CD8-positive, alpha-beta memory T cell (primary cell): ENCODE measurements at regions not wholly inside any gene's neighbourhood (a gene's known extent, or its start where the extent isn't known, plus 50 kb on each side); places are given as distances from the start of the nearest gene placed in this dataset.
A peak's percentile ranks its signal among the peaks of the same experiment; 100 is the strongest.

Experiments used
- CTCF ChIA-PET: fragments of 350-600 bp; sonication (Branson Sonifier 250); formaldehyde crosslinking; loops from one replicate; lab custom pipeline; 2021; ENCODE audit warnings: antibody characterized with exemption; lab: Charles Lee
- POLR2A ChIA-PET: fragments of 350-600 bp; sonication (Branson Sonifier 250); formaldehyde crosslinking; loops from one replicate; lab custom pipeline; 2021; ENCODE audit warnings: antibody characterized with exemption; lab: Charles Lee
- DNase-seq, 5 donors: peaks; one replicate each; pipeline versions ENCODE4 v3.0.0 to v3.0.0-alpha.2; 2020 to 2022; ENCODE audit warnings: mixed read lengths in 1 of 5
- H3K27ac ChIP-seq: one replicate; pipeline ENCODE4 v1.7.0; 2013; ENCODE audit warnings: low read depth, mild to moderate bottlenecking, low read length, moderate library complexity
- H3K27me3 ChIP-seq: 2 replicates; pipeline ENCODE4 v1.7.0; 2013; ENCODE audit warnings: low read length, mild to moderate bottlenecking; ENCODE audit not compliant: insufficient read depth, poor library complexity, severe bottlenecking
- H3K36me3 ChIP-seq: 2 replicates; pipeline ENCODE4 v1.7.0; 2013; ENCODE audit warnings: mild to moderate bottlenecking, low read length, moderate library complexity; ENCODE audit not compliant: insufficient read depth
- H3K4me1 ChIP-seq: 2 replicates; pipeline ENCODE4 v1.7.0; 2013; ENCODE audit warnings: mild to moderate bottlenecking, low read length, moderate library complexity; ENCODE audit not compliant: insufficient read depth
- H3K4me3 ChIP-seq: 2 replicates; pipeline ENCODE4 v1.7.0; 2013; ENCODE audit warnings: mild to moderate bottlenecking, low read length
- H3K9me3 ChIP-seq: 2 replicates; pipeline ENCODE4 v1.7.0; 2013; ENCODE audit warnings: mild to moderate bottlenecking, low read length
- H3K27ac Mint-ChIP-seq, 8 donors: one replicate each; pipeline ENCODE4 v1.8.0; 2020 to 2021; ENCODE audit warnings: mixed read lengths in 8 of 8, mild to moderate bottlenecking in 6 of 8, inconsistent platforms in 3 of 8, moderate library complexity in 3 of 8
- H3K27me3 Mint-ChIP-seq, 2 donors: one replicate each; pipeline ENCODE4 v1.8.0; 2020 to 2021; ENCODE audit warnings: mixed read lengths in 2 of 2, mild to moderate bottlenecking in 1 of 2, moderate library complexity in 1 of 2
- H3K36me3 Mint-ChIP-seq, 3 donors: one replicate each; pipeline ENCODE4 v1.8.0; 2020 to 2021; ENCODE audit warnings: mixed read lengths in 3 of 3, inconsistent platforms in 1 of 3, mild to moderate bottlenecking in 1 of 3
- H3K4me1 Mint-ChIP-seq, 3 donors: one replicate each; pipeline ENCODE4 v1.8.0; 2020 to 2021; ENCODE audit warnings: mixed read lengths in 3 of 3, inconsistent platforms in 1 of 3, mild to moderate bottlenecking in 1 of 3
- H3K4me3 Mint-ChIP-seq, 7 donors: one replicate each; pipeline ENCODE4 v1.8.0; 2020 to 2021; ENCODE audit warnings: mixed read lengths in 7 of 7, mild to moderate bottlenecking in 6 of 7, moderate library complexity in 4 of 7, inconsistent platforms in 2 of 7
- H3K9me3 Mint-ChIP-seq, 5 donors: one replicate each; pipeline ENCODE4 v1.8.0; 2020 to 2022; ENCODE audit warnings: mixed read lengths in 5 of 5, mild to moderate bottlenecking in 3 of 5, moderate library complexity in 2 of 5, inconsistent platforms in 1 of 5

DNA sequence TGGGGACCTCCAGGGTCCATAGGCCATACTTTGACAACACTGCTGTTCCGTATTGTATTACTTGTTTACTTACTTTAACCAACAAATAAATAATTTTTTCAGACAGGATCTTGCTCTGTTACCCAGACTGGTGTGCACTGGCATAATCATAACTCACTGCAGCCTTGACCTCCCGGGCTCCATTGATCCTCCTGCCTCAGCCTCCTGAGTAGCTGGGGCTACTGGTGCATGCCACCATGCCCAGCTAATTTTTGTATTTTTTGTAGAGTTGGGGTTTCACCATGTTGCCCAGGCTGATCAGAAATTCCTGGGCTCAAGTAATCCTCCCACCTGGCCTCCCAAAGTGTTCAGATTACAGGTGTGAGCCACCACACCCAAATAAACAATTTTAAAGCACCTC, 64.9 kb upstream of the C15orf39 start:
- Mint-ChIP-seq H3K9me3 (peaks cover 0 to 11% (median 9%) of the 10 kb centered on the region in 5 donors), H3K36me3 (peaks cover 0 to 4% (median 1%) of the 10 kb centered on the region in 3 donors), H3K4me1 (no peaks in the 10 kb centered on the region), H3K27ac (no peak overlapping the region), H3K4me3 (no peak overlapping the region), H3K27me3 (peaks cover 3 to 6% of the 10 kb centered on the region in 2 donors)
- POLR2A ChIA-PET, result no interaction called here
- Histone ChIP-seq H3K4me1 (no peaks in the 10 kb centered on the region), H3K27ac (no peak overlapping the region), H3K9me3 (no peaks in the 10 kb centered on the region), H3K27me3 (no peaks in the 10 kb centered on the region), H3K4me3 (no peak overlapping the region), H3K36me3 (no peaks in the 10 kb centered on the region)
- no peak for DNase-seq
- CTCF ChIA-PET, result no interaction called here

DNA sequence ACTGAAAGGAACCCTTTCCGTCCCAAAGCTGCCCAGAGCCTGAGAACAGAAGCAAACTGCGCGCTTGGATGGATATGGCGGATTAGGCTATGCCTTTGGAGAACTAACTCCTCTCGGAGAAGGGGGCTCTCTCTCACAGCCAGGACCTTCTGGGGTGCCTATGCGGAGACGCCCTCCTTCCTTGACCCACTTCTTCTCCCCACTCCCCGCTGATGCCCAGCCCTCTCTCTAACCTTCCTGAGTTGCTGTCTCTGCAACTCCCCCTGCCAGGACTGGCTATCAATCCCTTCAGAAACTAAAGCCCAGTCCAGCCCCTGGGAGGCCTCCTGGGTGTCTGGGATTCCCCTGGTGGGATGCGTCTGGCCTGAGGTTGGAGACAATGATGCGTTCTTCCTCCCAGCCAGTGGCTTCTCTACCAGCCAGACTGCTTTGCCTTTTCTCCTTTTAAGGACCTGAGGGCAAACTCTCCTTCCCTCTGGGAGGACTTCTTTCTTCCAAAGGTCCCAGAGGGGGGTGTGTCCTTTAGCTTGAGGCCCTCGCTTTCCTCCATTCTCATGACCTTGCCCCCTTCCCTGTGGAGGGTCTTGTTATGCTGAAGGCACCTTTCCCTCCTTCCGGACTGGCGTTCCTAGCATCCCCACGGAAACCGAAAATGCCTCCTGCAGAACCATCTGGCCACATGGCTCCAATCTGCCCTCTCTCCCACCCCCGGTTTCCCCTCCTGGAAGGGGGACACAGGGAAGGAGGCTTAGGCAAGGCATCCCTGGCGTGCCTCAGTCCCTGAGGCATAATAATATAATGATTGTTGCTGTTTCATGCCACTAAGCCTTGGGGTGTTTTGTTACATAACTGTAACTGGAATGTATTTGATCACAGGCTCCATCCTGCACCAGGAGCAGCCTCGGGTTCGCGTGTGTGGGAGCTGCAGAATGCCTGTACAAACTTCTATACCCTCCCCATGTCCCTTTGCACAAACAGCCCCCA, 63.4 kb upstream of the C15orf39 start:
- H3K4me1 Mint-ChIP-seq, result no peaks in the 10 kb centered on the region
- no peaks in the 10 kb centered on the region for H3K36me3 ChIP-seq
- H3K9me3 Mint-ChIP-seq, result peaks cover 4 to 25% (median 22%) of the 10 kb centered on the region in 5 donors
- no peak overlapping the region for H3K27ac ChIP-seq
- peaks cover 11% of the 10 kb centered on the region for H3K9me3 ChIP-seq
- ChIA-PET CTCF (no interaction called here), POLR2A (no interaction called here)
- no peak for DNase-seq
- H3K4me1 ChIP-seq, result no peaks in the 10 kb centered on the region
- no peaks in the 10 kb centered on the region for H3K27me3 ChIP-seq
- peak overlapping the region in 1 of 8 donors; percentile 19 for H3K27ac Mint-ChIP-seq
- no peak overlapping the region for H3K4me3 ChIP-seq
- H3K4me3 Mint-ChIP-seq, result no peak overlapping the region
- peaks cover 3 to 6% of the 10 kb centered on the region in 2 donors for H3K27me3 Mint-ChIP-seq
- H3K36me3 Mint-ChIP-seq, result peaks cover 3 to 17% (median 4%) of the 10 kb centered on the region in 3 donors

DNA sequence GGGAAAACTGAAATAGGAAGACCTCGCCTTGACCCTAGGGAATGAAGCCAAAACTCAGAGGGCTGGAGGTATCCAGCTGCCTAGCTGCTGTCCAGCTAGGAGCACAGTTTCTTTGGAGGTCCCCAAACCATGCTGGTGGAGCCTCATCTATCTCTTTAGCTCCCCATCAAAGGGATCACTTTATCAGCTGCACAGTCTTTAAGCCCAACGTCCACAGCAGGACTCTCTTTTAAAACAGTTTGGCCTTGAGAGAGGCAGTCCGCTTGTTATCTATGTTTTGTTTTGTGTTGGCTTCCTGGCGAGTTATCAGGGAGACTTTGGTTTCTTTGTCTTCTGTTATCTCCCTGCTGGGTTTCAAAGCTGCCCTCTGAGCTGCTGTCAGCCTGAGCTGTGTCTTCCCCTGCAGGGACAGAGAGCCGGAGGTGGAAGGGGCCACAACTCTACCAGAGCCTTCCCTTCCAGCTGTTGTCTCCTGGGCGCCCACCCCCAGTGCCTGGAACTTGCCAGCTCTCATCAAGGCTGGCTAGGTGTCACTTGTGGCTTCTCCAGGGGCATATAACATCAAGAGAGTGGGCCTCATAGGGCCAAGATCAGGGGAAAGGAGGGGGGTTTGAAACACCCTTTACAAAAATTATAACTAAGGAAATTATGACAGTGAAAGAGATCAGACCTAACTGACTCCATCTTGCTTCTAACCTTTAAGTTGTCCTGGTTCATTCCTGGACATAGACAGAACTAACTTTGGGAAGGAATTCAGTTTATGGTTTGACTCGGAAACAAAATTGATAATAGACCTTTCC, 61.4 kb upstream of the C15orf39 start:
- peaks cover 3 to 21% (median 4%) of the 10 kb centered on the region in 3 donors for H3K36me3 Mint-ChIP-seq
- Histone ChIP-seq H3K4me1 (no peaks in the 10 kb centered on the region), H3K9me3 (peaks cover 21% of the 10 kb centered on the region), H3K27me3 (no peaks in the 10 kb centered on the region), H3K36me3 (no peaks in the 10 kb centered on the region), H3K4me3 (no peak overlapping the region), H3K27ac (peak overlapping the region; percentile 12)
- CTCF ChIA-PET, result no interaction called here
- H3K27me3 Mint-ChIP-seq, result peaks cover 2 to 6% of the 10 kb centered on the region in 2 donors
- H3K9me3 Mint-ChIP-seq, result peaks cover 4 to 38% (median 37%) of the 10 kb centered on the region in 5 donors
- H3K4me3 Mint-ChIP-seq, result peak overlapping the region in 1 of 7 donors; percentile 18
- DNase-seq, result no peak
- H3K4me1 Mint-ChIP-seq, result no peaks in the 10 kb centered on the region
- no peak overlapping the region for H3K27ac Mint-ChIP-seq
- POLR2A ChIA-PET, result no interaction called here

DNA sequence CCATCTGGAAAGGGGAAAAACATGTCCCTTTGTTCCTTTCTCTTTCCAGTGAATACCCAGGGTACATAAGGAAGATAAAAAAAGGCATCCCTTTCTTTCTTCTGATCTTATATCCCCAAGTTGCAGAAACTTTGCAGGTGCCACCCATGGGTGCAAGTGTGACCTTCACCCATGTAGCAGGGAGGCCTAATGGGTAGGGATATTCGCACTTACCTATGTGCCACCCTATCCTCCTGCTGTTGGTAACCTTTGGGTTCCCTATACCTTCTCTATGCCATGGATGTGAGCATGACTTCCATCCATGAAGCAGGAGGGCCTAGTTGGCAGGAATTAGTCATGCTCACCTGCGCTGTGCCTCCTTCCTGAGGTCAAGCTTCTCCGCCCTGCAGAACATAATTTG, 59.2 kb upstream of the C15orf39 start:
- no peaks in the 10 kb centered on the region for H3K36me3 ChIP-seq
- Mint-ChIP-seq H3K4me1 (no peaks in the 10 kb centered on the region), H3K4me3 (no peak overlapping the region), H3K27ac (no peak overlapping the region), H3K36me3 (peaks cover 3 to 21% (median 3%) of the 10 kb centered on the region in 3 donors), H3K27me3 (peaks cover 2 to 6% of the 10 kb centered on the region in 2 donors), H3K9me3 (peaks cover 4 to 44% (median 37%) of the 10 kb centered on the region in 5 donors)
- CTCF ChIA-PET, result no interaction called here
- peaks cover 21% of the 10 kb centered on the region for H3K9me3 ChIP-seq
- POLR2A ChIA-PET, result no interaction called here
- no peak for DNase-seq
- no peaks in the 10 kb centered on the region for H3K4me1 ChIP-seq
- H3K4me3 ChIP-seq, result no peak overlapping the region
- H3K27ac ChIP-seq, result no peak overlapping the region
- no peaks in the 10 kb centered on the region for H3K27me3 ChIP-seq

DNA sequence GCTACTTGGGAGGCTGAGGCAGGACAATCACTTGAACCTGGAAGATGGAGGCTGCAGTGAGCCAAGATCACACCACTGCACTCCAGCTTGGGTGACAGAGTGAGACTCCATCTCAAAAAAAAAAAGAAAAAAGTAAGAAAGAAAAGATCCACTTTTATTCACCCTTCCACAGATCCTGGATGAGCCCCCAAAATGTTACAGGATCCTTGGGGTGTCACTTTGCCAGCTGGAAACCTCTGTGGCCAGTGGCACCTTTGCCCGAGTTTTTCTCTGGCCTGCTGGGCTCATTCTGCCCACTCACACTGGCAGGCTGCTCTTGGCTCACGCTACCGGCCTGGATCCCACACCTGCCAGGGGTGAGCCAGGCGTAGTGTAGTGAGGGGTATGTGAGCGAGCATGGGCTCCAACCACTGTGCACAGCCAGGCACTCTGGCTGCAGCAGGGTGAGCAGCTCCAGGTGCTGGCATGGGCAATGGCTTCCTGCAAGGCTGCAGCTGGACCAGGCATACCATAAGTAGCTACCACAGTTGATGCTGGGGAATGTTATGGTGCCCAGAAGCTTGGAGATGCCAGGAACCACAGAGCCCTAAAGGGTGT, 57.8 kb upstream of the C15orf39 start:
- H3K27me3 ChIP-seq, result no peaks in the 10 kb centered on the region
- no peak overlapping the region for H3K27ac Mint-ChIP-seq
- no peaks in the 10 kb centered on the region for H3K4me1 ChIP-seq
- H3K27ac ChIP-seq, result no peak overlapping the region
- CTCF ChIA-PET, result no interaction called here
- no peaks in the 10 kb centered on the region for H3K4me1 Mint-ChIP-seq
- H3K9me3 ChIP-seq, result peaks cover 21% of the 10 kb centered on the region
- H3K36me3 ChIP-seq, result no peaks in the 10 kb centered on the region
- POLR2A ChIA-PET, result no interaction called here
- peak overlapping the region; percentile 4 for H3K4me3 ChIP-seq
- H3K9me3 Mint-ChIP-seq, result peaks cover 4 to 47% (median 39%) of the 10 kb centered on the region in 5 donors
- H3K4me3 Mint-ChIP-seq, result no peak overlapping the region
- peaks cover 2 to 6% of the 10 kb centered on the region in 2 donors for H3K27me3 Mint-ChIP-seq
- no peak for DNase-seq
- H3K36me3 Mint-ChIP-seq, result peaks cover 3 to 21% (median 3%) of the 10 kb centered on the region in 3 donors

DNA sequence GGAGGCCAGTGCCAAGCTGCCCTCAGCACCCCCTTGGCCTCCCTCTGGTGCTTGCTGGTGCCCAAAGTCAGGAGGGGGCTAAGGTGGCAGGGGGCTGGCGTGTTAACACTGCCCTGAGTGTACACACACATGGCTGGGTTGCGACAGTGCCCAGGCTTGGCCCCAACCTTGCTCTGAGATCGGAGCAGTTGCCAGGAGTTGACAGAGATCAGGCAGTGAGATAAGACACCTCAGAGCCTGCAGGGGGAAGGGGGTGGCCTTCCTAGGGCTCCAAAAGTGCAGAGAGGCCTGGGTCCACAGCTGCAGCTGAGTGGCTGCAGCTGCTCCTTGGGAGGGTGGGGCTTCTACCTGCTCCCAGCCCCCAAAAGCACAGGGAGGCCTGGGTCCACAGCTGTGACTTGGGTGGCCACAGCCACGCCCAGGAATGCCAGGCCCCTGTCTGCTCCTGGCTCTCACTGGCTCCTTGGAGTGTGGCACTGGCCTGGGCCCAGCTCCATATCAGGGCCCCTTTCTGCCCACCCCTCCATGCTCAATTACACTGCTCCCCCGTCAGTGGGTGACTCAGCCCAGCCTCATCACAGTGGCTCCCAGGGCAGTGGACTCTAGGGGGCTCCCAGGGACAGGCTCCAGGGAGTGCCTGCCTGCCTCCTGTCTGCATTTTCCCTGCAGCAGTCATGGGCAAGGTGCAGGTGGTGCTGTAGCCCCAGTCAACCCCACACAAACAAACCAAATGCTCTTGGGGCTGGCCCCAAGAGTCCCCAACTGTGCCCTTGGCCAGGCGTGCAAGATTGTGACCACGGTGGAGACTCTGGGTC, 56.4 kb upstream of the C15orf39 start:
- Mint-ChIP-seq H3K4me3 (no peak overlapping the region), H3K36me3 (peaks cover 3 to 21% (median 3%) of the 10 kb centered on the region in 3 donors), H3K4me1 (peaks cover 0 to 2% (median 0%) of the 10 kb centered on the region in 3 donors), H3K27ac (no peak overlapping the region), H3K9me3 (peaks cover 4 to 47% (median 39%) of the 10 kb centered on the region in 5 donors), H3K27me3 (peaks cover 0 to 6% of the 10 kb centered on the region in 2 donors)
- POLR2A ChIA-PET, result no interaction called here
- H3K27me3 ChIP-seq, result no peaks in the 10 kb centered on the region
- peaks cover 21% of the 10 kb centered on the region for H3K9me3 ChIP-seq
- no peaks in the 10 kb centered on the region for H3K36me3 ChIP-seq
- H3K4me3 ChIP-seq, result no peak overlapping the region
- no peak overlapping the region for H3K27ac ChIP-seq
- CTCF ChIA-PET, result no interaction called here
- no peaks in the 10 kb centered on the region for H3K4me1 ChIP-seq
- no peak for DNase-seq

DNA sequence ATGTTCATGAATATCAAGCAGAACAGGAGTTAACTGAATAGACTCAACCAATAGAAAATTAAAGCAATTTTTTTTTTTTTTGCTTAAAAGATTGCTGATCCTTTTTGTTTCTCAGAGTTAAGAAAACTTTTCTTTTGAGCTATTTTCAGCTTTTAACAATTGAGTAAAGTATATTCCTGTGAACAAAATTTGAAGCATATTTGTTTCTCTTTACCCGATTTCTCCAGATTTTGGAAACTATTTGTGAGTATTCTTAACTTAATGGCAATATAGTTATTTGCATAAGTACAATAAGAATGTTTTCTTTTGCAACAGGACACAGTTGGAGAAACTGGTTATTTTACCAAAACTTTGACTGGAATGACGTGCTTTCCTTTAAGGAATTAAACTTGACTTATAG, 53.4 kb upstream of the C15orf39 start:
- Histone ChIP-seq H3K4me1 (no peaks in the 10 kb centered on the region), H3K36me3 (no peaks in the 10 kb centered on the region), H3K27me3 (no peaks in the 10 kb centered on the region), H3K27ac (no peak overlapping the region), H3K9me3 (peaks cover 10% of the 10 kb centered on the region), H3K4me3 (no peak overlapping the region)
- H3K9me3 Mint-ChIP-seq, result peaks cover 0 to 25% (median 15%) of the 10 kb centered on the region in 5 donors
- POLR2A ChIA-PET, result no interaction called here
- H3K27me3 Mint-ChIP-seq, result no peaks in the 10 kb centered on the region
- H3K36me3 Mint-ChIP-seq, result peaks cover 0 to 5% (median 0%) of the 10 kb centered on the region in 3 donors
- peaks cover 0 to 4% (median 0%) of the 10 kb centered on the region in 3 donors for H3K4me1 Mint-ChIP-seq
- H3K27ac Mint-ChIP-seq, result no peak overlapping the region
- no peak overlapping the region for H3K4me3 Mint-ChIP-seq
- DNase-seq, result no peak
- CTCF ChIA-PET, result no interaction called here
